Adipocyte (in vitro differentiated cells): ENCODE measurements at regions not wholly inside any gene's neighbourhood (a gene's known extent, or its start where the extent isn't known, plus 50 kb on each side); places are given as distances from the start of the nearest gene placed in this dataset.
"Not testable (repeated sequence)": the region's sequence is repeated elsewhere in the genome, so short reads cannot be mapped to it uniquely, and the experiment has no call there.

ENCODE experiments used
- DNase-seq: peaks from one replicate; pipeline ENCODE4 v3.0.0-alpha.2; 2015; ENCODE audit warnings: low read depth
- H3K27me3 ChIP-seq: replicated peaks from 2 replicates; pipeline ENCODE4 v1.7.0; 2013; ENCODE audit warnings: mild to moderate bottlenecking, low read length, moderate library complexity; ENCODE audit not compliant: control insufficient read depth, insufficient read depth
- H3K36me3 ChIP-seq: 2 replicates; pipeline ENCODE4 v1.7.0; 2013; ENCODE audit warnings: low read length, mild to moderate bottlenecking, moderate library complexity; ENCODE audit not compliant: control insufficient read depth, insufficient read depth, severe bottlenecking
- H3K4me1 ChIP-seq: 2 replicates; pipeline ENCODE4 v1.7.0; 2013; ENCODE audit warnings: mild to moderate bottlenecking, low read length, moderate library complexity; ENCODE audit not compliant: control insufficient read depth, insufficient read depth
- H3K4me3 ChIP-seq: 2 replicates; pipeline ENCODE4 v1.7.0; 2013; ENCODE audit warnings: mild to moderate bottlenecking, low read length, moderate library complexity
- H3K9ac ChIP-seq: 2 replicates; pipeline ENCODE4 v1.7.0; 2013; ENCODE audit warnings: mild to moderate bottlenecking, low read length, moderate library complexity
- H3K9me3 ChIP-seq: 2 replicates; pipeline ENCODE4 v1.7.0; 2013; ENCODE audit warnings: mild to moderate bottlenecking, low read length, moderate library complexity; ENCODE audit not compliant: control insufficient read depth

GRCh38 chr13:24997367-24997967, 98.5 kb upstream of the PABPC3 start:
- H3K4me3 ChIP-seq = no peak overlapping the region
- H3K36me3 ChIP-seq = no peaks in the 10 kb centered on the region
- peaks cover 8% of the 10 kb centered on the region for H3K27me3 ChIP-seq
- no peaks in the 10 kb centered on the region for H3K4me1 ChIP-seq
- no peaks in the 10 kb centered on the region for H3K9me3 ChIP-seq
- H3K9ac ChIP-seq = no peak overlapping the region
- DNase-seq = peak; percentile 88

- no peak for DNase-seq
- no peaks in the 10 kb centered on the region for H3K36me3 ChIP-seq
- H3K4me1 ChIP-seq = no peaks in the 10 kb centered on the region
- H3K27me3 ChIP-seq = peaks cover 8% of the 10 kb centered on the region
- H3K4me3 ChIP-seq = no peak overlapping the region
- no peak overlapping the region for H3K9ac ChIP-seq
- H3K9me3 ChIP-seq = no peaks in the 10 kb centered on the region
Measured at GRCh38 chr13:24998433-24998832, 97.5 kb upstream of the PABPC3 start.

GRCh38 chr13:25001476-25002206, 94.3 kb upstream of the PABPC3 start:
- Histone ChIP-seq H3K4me3 (no peak overlapping the region), H3K27me3 (peaks cover 8% of the 10 kb centered on the region), H3K9ac (no peak overlapping the region), H3K9me3 (no peaks in the 10 kb centered on the region), H3K36me3 (no peaks in the 10 kb centered on the region), H3K4me1 (no peaks in the 10 kb centered on the region)
- DNase-seq = peak; percentile 31

- H3K4me3 ChIP-seq = peak overlapping the region; percentile 8
- not testable (repeated sequence) for H3K4me1 ChIP-seq, H3K27me3 ChIP-seq, H3K9ac ChIP-seq, H3K36me3 ChIP-seq, H3K9me3 ChIP-seq
- peak; percentile 81 for DNase-seq
Measured at GRCh38 chr13:25002311-25002710, 93.6 kb upstream of the PABPC3 start.

- not testable (repeated sequence) for DNase-seq, H3K9ac ChIP-seq, H3K9me3 ChIP-seq, H3K4me1 ChIP-seq, H3K36me3 ChIP-seq, H3K4me3 ChIP-seq, H3K27me3 ChIP-seq
Measured at GRCh38 chr13:25004489-25004888, 91.4 kb upstream of the PABPC3 start.

GRCh38 chr13:25005050-25005497, 90.9 kb upstream of the PABPC3 start:
- not testable (repeated sequence) for H3K4me1 ChIP-seq, H3K9ac ChIP-seq, H3K36me3 ChIP-seq, H3K4me3 ChIP-seq, H3K27me3 ChIP-seq, H3K9me3 ChIP-seq
- peak; percentile 68 for DNase-seq

GRCh38 chr13:25007389-25007788, 88.5 kb upstream of the PABPC3 start:
- H3K36me3 ChIP-seq, H3K27me3 ChIP-seq, H3K4me1 ChIP-seq, H3K9ac ChIP-seq, H3K4me3 ChIP-seq, DNase-seq, H3K9me3 ChIP-seq: not testable (repeated sequence)

GRCh38 chr13:25014398-25014973, 81.5 kb upstream of the PABPC3 start:
- not testable (repeated sequence) for H3K4me1 ChIP-seq, H3K36me3 ChIP-seq, DNase-seq, H3K9me3 ChIP-seq, H3K9ac ChIP-seq, H3K4me3 ChIP-seq
- H3K27me3 ChIP-seq = peaks cover 16% of the 10 kb centered on the region

GRCh38 chr13:25017176-25017575, 78.8 kb upstream of the PABPC3 start:
- DNase-seq, H3K4me3 ChIP-seq, H3K9ac ChIP-seq, H3K9me3 ChIP-seq, H3K36me3 ChIP-seq, H3K4me1 ChIP-seq: not testable (repeated sequence)
- H3K27me3 ChIP-seq = peaks cover 28% of the 10 kb centered on the region

GRCh38 chr13:25017808-25018728, 77.9 kb upstream of the PABPC3 start:
- DNase-seq = peak; percentile 20
- Histone ChIP-seq H3K4me3 (peak overlapping the region; percentile 41), H3K27me3 (peaks cover 29% of the 10 kb centered on the region)
- H3K9ac ChIP-seq, H3K36me3 ChIP-seq, H3K9me3 ChIP-seq, H3K4me1 ChIP-seq: not testable (repeated sequence)

GRCh38 chr13:25018729-25019115, 77.2 kb upstream of the PABPC3 start:
- Histone ChIP-seq H3K4me1 (peaks cover 2% of the 10 kb centered on the region), H3K9me3 (no peaks in the 10 kb centered on the region), H3K27me3 (peaks cover 32% of the 10 kb centered on the region), H3K36me3 (no peaks in the 10 kb centered on the region), H3K4me3 (no peak overlapping the region), H3K9ac (no peak overlapping the region)
- DNase-seq = no peak
